Left lung (tissue), 4 donors: ENCODE measurements at regions not wholly inside any gene's neighbourhood (a gene's known extent, or its start where the extent isn't known, plus 50 kb on each side); places are given as distances from the start of the nearest gene placed in this dataset.
A peak's percentile ranks its signal among the peaks of the same experiment; 100 is the strongest.

ENCODE experiments used
- ATAC-seq: fragments of 200-7000 bp; cut with Tn5 transposase; one replicate; pipeline ENCODE4 v1.9.1; 2020; ENCODE audit warnings: moderate library complexity
- DNase-seq, 4 donors: peaks; one replicate each; pipeline ENCODE4 v3.0.0-alpha.2; 2013 to 2020
- H3K27ac ChIP-seq, 2 donors: fragments of 200-600 bp; sonication (generic) in 1 of 2; one replicate each; pipeline versions ENCODE4 v1.5.0 to v1.8.0; 2020 to 2021
- H3K27me3 ChIP-seq, 2 donors: fragments of 200-600 bp; sonication (generic) in 1 of 2; one replicate each; pipeline versions ENCODE4 v1.5.0 to v1.8.0; 2020 to 2021
- H3K36me3 ChIP-seq, 2 donors: fragments of 200-600 bp; sonication (generic) in 1 of 2; one replicate each; pipeline versions ENCODE4 v1.5.0 to v1.8.0; 2020 to 2021
- H3K4me1 ChIP-seq, 2 donors: fragments of 200-600 bp; one replicate each; pipeline ENCODE4 v1.8.0; 2021
- H3K4me3 ChIP-seq, 2 donors: fragments of 200-600 bp; sonication (generic) in 1 of 2; one replicate each; pipeline versions ENCODE4 v1.5.0 to v1.8.0; 2020 to 2021; ENCODE audit warnings: mild to moderate bottlenecking in 1 of 2
- H3K9me3 ChIP-seq, 2 donors: fragments of 200-600 bp; sonication (generic) in 1 of 2; one replicate each; pipeline versions ENCODE4 v1.5.0 to v1.8.0; 2020 to 2021
- intact Hi-C, 2 donors: fragments of 100-400 bp; cut with DNase I; formaldehyde crosslinking; loops; one replicate each; pipeline versions ENCODE4 v1.11.2 to v1.14.2; 2022
- TF ChIP-seq, protein P1 (sequence below), 2 donors: fragments of 200-600 bp; sonication (generic) in 1 of 2; IDR thresholded peaks; one replicate each; pipeline versions ENCODE4 v1.5.0 to v1.8.0; 2021; ENCODE audit warnings: antibody characterized with exemption in 2 of 2
- donor health status: DM: no; HTN: yes; CAD: no.
- donor health status: DM: no; HTN: no; CAD: no.

DNA sequence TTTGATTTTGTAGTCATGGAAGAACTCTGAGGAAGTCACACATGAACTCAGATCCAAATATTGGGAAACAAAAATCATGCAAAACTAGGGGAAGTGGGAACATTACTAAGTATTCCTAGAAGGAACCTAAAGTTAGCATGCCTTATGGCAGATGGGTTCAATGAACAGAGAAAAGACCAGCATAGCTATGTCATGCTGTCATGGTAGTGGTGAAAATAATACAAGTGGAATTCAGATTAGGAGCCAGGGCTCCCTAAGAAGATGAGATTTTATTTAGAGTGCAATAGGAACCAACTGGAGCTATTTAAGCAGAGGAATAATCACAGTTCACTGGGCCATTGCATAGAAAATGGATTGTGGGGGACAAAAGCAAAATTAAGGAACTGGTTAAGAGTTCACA is 134.0 kb downstream of the DIO2 start:
- TF ChIP-seq, protein P1, sequence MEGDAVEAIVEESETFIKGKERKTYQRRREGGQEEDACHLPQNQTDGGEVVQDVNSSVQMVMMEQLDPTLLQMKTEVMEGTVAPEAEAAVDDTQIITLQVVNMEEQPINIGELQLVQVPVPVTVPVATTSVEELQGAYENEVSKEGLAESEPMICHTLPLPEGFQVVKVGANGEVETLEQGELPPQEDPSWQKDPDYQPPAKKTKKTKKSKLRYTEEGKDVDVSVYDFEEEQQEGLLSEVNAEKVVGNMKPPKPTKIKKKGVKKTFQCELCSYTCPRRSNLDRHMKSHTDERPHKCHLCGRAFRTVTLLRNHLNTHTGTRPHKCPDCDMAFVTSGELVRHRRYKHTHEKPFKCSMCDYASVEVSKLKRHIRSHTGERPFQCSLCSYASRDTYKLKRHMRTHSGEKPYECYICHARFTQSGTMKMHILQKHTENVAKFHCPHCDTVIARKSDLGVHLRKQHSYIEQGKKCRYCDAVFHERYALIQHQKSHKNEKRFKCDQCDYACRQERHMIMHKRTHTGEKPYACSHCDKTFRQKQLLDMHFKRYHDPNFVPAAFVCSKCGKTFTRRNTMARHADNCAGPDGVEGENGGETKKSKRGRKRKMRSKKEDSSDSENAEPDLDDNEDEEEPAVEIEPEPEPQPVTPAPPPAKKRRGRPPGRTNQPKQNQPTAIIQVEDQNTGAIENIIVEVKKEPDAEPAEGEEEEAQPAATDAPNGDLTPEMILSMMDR (IDR thresholded peaks at IDR 0.05), result no peak
- Histone ChIP-seq H3K36me3 (no peaks in the 10 kb centered on the region), H3K27me3 (no peaks in the 10 kb centered on the region), H3K27ac (no peak overlapping the region), H3K4me1 (no peaks in the 10 kb centered on the region), H3K4me3 (no peak overlapping the region), H3K9me3 (peaks cover 0 to 11% of the 10 kb centered on the region in 2 donors)
- ATAC-seq, result no peak
- DNase-seq, result no peak
- intact Hi-C loops, result no loop called here

DNA sequence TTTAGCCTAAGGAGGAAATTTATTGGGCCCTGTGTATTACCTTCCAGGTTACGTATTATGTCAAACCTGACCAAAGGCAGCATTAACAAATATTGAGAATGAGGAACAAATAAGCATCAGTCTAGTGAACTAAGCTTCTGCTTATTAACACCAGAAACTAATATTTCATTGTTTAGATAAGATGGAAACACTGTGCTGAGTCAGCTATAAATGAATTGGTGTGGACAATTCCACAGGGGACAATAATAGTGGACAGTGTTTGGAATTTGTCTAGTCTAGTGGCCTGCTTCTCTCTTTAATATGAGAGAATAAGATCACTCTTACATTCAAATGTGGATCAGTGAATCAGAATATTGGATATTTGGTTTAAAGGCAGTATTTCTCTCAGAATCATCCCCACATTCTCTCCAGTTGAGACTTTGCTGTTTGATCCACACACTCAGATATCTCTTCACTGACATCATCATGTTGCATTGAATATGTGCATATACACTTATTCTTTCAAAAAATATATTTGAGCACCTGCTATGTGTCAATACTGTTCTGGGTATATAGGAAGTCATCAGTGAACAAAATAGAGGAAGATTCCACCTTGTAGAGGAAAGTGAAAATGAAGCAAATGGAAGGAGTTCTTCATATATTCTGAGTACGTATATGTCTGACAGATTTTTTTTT is 136.3 kb downstream of the DIO2 start:
- Histone ChIP-seq H3K4me1 (no peaks in the 10 kb centered on the region), H3K9me3 (peaks cover 0 to 25% of the 10 kb centered on the region in 2 donors), H3K36me3 (no peaks in the 10 kb centered on the region), H3K27ac (no peak overlapping the region), H3K27me3 (no peaks in the 10 kb centered on the region), H3K4me3 (no peak overlapping the region)
- intact Hi-C loops, result no loop called here
- TF ChIP-seq, protein P1 (IDR thresholded peaks at IDR 0.05), result no peak
- DNase-seq (no peak), ATAC-seq (no peak)

DNA sequence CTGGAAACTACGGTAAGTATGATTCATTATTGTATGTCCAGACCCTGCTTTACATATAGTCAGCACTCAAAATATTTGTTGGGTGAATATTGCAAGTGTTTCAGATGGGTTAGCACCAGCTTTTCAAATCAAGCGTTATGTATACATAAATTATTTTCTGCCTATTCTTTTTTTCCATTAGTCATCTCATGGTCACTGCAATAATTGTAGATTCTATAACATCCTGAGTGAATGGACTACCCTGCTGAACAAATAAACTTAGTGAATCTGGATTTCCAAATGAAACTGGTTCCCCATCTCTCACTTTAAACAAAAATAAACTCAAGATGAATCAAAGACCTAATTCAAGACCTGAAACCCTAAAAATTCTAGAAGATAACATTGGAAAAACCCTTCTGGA is 152.3 kb downstream of the DIO2 start:
- TF ChIP-seq, protein P1 (IDR thresholded peaks at IDR 0.05), result no peak
- no peaks in the 10 kb centered on the region for H3K4me1 ChIP-seq
- H3K27me3 ChIP-seq, result no peaks in the 10 kb centered on the region
- H3K36me3 ChIP-seq, result no peaks in the 10 kb centered on the region
- H3K27ac ChIP-seq, result no peak overlapping the region
- no peaks in the 10 kb centered on the region for H3K9me3 ChIP-seq
- ATAC-seq, result no peak
- H3K4me3 ChIP-seq, result no peak overlapping the region
- DNase-seq, result no peak
- intact Hi-C loops, result no loop called here

DNA sequence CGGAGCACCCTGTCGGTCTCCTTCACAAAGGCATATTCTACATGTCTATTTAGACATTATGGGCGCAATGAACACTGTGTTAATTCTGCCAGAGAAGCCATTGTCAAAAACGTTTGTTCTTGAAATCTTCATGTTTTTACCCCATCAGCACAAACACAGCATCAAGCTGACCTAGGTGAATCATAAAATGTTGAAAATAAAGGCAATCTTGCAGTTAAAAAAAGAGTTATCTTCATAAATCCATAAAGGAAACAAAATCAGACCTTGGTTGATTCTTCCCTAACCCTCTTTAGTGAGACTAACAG is 154.9 kb downstream of the DIO2 start:
- TF ChIP-seq, protein P1 (IDR thresholded peaks at IDR 0.05), result no peak
- Histone ChIP-seq H3K27me3 (no peaks in the 10 kb centered on the region), H3K27ac (no peak overlapping the region), H3K36me3 (no peaks in the 10 kb centered on the region), H3K4me3 (no peak overlapping the region), H3K4me1 (no peaks in the 10 kb centered on the region), H3K9me3 (no peaks in the 10 kb centered on the region)
- DNase-seq, result no peak
- intact Hi-C loops, result no loop called here
- no peak for ATAC-seq

DNA sequence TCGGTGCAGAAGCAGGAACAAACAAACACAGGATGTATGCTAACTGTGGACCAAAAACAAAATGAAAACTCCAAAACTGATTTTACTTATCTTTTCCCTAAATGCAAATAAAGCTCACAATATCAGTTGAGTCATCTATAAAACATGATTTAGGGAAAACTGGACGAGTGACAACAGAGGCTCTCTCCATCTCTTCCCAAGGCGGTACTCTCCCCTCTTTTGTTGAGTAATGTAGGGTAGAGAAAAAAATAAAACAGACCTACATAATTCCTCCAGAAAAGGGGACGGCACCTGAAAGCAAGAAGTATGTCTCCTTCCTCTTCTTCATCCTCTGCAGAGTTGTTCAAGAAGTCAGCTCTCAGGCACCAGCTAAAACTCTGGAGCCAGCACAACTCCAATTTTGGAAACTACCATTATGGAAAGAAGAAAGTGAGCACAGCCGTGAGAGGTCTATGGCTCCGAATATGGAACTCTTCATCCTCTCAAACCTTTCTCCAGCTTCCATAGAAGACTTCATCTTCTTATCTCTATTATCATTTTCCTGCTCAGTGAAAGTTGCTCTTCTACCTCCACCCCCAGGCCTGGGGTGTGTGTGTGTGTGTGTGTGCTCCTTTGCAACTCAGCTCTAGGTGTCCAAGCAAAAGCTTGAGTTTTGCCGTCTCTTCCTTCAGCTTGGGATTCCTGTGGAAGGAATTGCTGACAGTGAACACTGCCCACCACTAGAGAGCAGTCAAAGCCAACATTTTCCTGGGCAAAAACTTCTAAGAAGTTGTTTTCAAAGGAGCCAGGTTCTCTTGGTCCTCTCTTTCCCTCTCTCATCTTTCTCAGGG is 155.4 kb downstream of the DIO2 start:
- ATAC-seq, result peak; percentile 80
- intact Hi-C loops, result no loop called here

More for the DNA sequence above, 155.4 kb downstream of the DIO2 start:
- H3K36me3 ChIP-seq, result no peaks in the 10 kb centered on the region
- H3K9me3 ChIP-seq, result no peaks in the 10 kb centered on the region
- no peak overlapping the region for H3K27ac ChIP-seq
- peak in 2 of 4 donors; percentile 36 to 68 for DNase-seq
- H3K4me1 ChIP-seq, result no peaks in the 10 kb centered on the region
- H3K4me3 ChIP-seq, result no peak overlapping the region
- H3K27me3 ChIP-seq, result no peaks in the 10 kb centered on the region
- TF ChIP-seq, protein P1 (IDR thresholded peaks at IDR 0.05), result peak; percentile 33 to 51
